K562 (cell line): ENCODE measurements at regions not wholly inside any gene's neighbourhood (a gene's known extent, or its start where the extent isn't known, plus 50 kb on each side); places are given as distances from the start of the nearest gene placed in this dataset.

Experiments
- AFF4 ChIP-seq: sonication (generic); formaldehyde crosslinking; IDR thresholded peaks from 2 replicates; pipeline ENCODE4 v1.8.0; 2023; ENCODE audit warnings: mild to moderate bottlenecking, missing genetic modification reagents
- ATF2 ChIP-seq: sonication (generic); formaldehyde crosslinking; IDR thresholded peaks from 2 replicates; pipeline ENCODE4 v1.8.1; 2022; ENCODE audit warnings: missing genetic modification reagents
- E2F8 ChIP-seq: fragments of 450-650 bp; IDR thresholded peaks from 2 replicates; pipeline ENCODE4 v1.7.1; 2018; ENCODE audit warnings: mild to moderate bottlenecking, low read depth; ENCODE audit not compliant: partially characterized antibody
- EHMT2 ChIP-seq: fragments of 450-650 bp; IDR thresholded peaks from 2 replicates; pipeline ENCODE4 v1.6.1; 2018; ENCODE audit warnings: antibody characterized with exemption
- EP400 ChIP-seq: fragments of 450-650 bp; IDR thresholded peaks from 2 replicates; pipeline ENCODE4 v1.6.1; 2017; ENCODE audit warnings: antibody characterized with exemption, mild to moderate bottlenecking, moderate library complexity
- HIVEP1 ChIP-seq: fragments of 250-450 bp; sonication (Bioruptor Pico); IDR thresholded peaks from 2 replicates; pipeline ENCODE4 v1.4.0; 2020; ENCODE audit warnings: mild to moderate bottlenecking
- NCOA1 ChIP-seq: fragments of 450-650 bp; IDR thresholded peaks from 2 replicates; pipeline ENCODE4 v1.6.1; 2016; ENCODE audit warnings: low read depth
- PCBP1 ChIP-seq: fragments of 200-400 bp; formaldehyde crosslinking; IDR thresholded peaks from 2 replicates; pipeline ENCODE4 v1.6.1; 2018; ENCODE audit warnings: mild to moderate bottlenecking, low read depth, low read length; ENCODE audit not compliant: poor library complexity, severe bottlenecking
- RAD51 ChIP-seq: fragments of 450-650 bp; IDR thresholded peaks from 2 replicates; pipeline ENCODE4 v1.7.1; 2016; ENCODE audit warnings: low read depth, mild to moderate bottlenecking, borderline replicate concordance
- RBFOX2 ChIP-seq: fragments of 200-400 bp; formaldehyde crosslinking; IDR thresholded peaks from 2 replicates; pipeline ENCODE4 v1.6.1; 2017; ENCODE audit warnings: low read depth, mild to moderate bottlenecking, low read length, moderate library complexity
- TCF7L2 ChIP-seq: fragments of 150-350 bp; IDR thresholded peaks from 2 replicates; pipeline ENCODE4 v1.6.1; 2016; ENCODE audit warnings: low read depth, mild to moderate bottlenecking, low read length, moderate library complexity
- THRB ChIP-seq: fragments of 450-650 bp; formaldehyde crosslinking; conservative IDR thresholded peaks from 2 replicates; pipeline ENCODE4 v1.4.0; 2022; ENCODE audit warnings: mild to moderate bottlenecking, missing genetic modification characterization
- TSHZ1 ChIP-seq: fragments of 250-450 bp; sonication (Bioruptor Pico); IDR thresholded peaks from 2 replicates; pipeline ENCODE4 v1.4.0; 2020; ENCODE audit warnings: mild to moderate bottlenecking, moderate library complexity
- ZFPM2 ChIP-seq: fragments of 250-450 bp; sonication (Bioruptor Pico); IDR thresholded peaks from 2 replicates; pipeline ENCODE4 v1.5.1; 2022; ENCODE audit warnings: mild to moderate bottlenecking
- ZNF431 ChIP-seq: sonication (generic); formaldehyde crosslinking; IDR thresholded peaks from 2 replicates; pipeline ENCODE4 v1.8.0; 2022; ENCODE audit warnings: mild to moderate bottlenecking, missing genetic modification reagents

- TF ChIP-seq TCF7L2 (no peak), ATF2 (CRISPR knock-in tag) (no peak), HIVEP1 (CRISPR knock-in tag) (no peak), PCBP1 (no peak), ZFPM2 (CRISPR knock-in tag) (no peak), E2F8 (no peak), THRB (peak; percentile 62; the same call in 1 of the 2 replicates), RAD51 (no peak), ZNF431 (CRISPR knock-in tag) (no peak), EP400 (peak; percentile 61), AFF4 (CRISPR knock-in tag) (no peak), RBFOX2 (peak; percentile 59), NCOA1 (no peak), TSHZ1 (CRISPR knock-in tag) (no peak), EHMT2 (no peak)
Observed at GRCh38 chr5:5598547-5599113, 176.2 kb downstream of the ICE1 start (continued).
